ENCODE measurements at regions not wholly inside any gene's neighbourhood (a gene's known extent, or its start where the extent isn't known, plus 50 kb on each side); places are given as distances from the start of the nearest gene placed in this dataset.
"Not testable (repeated sequence)": the region's sequence is repeated elsewhere in the genome, so short reads cannot be mapped to it uniquely, and the experiment has no call there.

DNA sequence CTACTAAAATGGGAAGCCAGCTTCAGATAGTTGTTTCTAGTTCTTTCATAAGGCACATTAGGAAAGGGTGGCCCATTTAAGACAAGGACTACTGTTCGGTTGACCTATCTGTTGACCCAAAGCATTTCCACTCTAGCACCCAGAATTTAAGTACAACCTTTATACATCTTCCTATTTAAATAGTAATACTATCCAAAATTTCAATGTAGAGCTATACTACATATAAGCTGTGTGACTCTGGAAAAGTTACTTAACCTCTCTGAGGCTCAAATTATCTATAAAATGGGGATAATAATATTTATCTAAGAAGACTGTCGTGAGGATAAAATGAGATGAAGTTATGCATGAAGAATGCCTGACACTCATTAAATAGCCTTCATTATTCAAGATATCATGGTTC is 82.0 kb upstream of the TMEM164 start:
- TF ChIP-seq, protein P1, sequence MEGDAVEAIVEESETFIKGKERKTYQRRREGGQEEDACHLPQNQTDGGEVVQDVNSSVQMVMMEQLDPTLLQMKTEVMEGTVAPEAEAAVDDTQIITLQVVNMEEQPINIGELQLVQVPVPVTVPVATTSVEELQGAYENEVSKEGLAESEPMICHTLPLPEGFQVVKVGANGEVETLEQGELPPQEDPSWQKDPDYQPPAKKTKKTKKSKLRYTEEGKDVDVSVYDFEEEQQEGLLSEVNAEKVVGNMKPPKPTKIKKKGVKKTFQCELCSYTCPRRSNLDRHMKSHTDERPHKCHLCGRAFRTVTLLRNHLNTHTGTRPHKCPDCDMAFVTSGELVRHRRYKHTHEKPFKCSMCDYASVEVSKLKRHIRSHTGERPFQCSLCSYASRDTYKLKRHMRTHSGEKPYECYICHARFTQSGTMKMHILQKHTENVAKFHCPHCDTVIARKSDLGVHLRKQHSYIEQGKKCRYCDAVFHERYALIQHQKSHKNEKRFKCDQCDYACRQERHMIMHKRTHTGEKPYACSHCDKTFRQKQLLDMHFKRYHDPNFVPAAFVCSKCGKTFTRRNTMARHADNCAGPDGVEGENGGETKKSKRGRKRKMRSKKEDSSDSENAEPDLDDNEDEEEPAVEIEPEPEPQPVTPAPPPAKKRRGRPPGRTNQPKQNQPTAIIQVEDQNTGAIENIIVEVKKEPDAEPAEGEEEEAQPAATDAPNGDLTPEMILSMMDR (conservative IDR thresholded peaks at IDR 0.05; ENCODE audit: low read length) = no peak
- no peak for DNase-seq (ENCODE audit: low read depth)

DNA sequence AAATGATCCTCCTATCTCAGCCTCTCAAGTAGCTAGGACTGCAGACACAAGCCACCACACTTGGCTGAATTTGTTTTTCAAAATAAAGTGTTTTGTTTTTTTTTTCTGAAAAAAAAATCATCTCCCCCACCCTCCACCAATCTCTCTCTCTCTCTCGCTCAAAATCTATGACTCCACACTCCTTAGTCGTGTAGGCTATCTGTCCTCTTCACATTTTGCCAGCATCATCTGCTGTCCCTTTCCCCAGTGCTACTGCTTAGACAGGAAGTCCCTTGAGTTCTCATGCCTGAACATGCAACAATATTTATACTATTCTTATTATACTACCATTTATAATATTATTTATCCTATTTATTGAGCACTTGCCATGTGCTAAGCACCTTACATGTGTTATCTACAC is 80.7 kb upstream of the TMEM164 start:
- no peak overlapping the region for H3K4me3 ChIP-seq (ENCODE audit: low read length)
- TF ChIP-seq, protein P1 (conservative IDR thresholded peaks at IDR 0.05; ENCODE audit: low read length) = no peak
- DNase-seq (ENCODE audit: low read depth) = no peak

More for the DNA sequence above, 82.0 kb upstream of the TMEM164 start:
- H3K4me3 ChIP-seq (ENCODE audit: low read length) = no peak overlapping the region

DNA sequence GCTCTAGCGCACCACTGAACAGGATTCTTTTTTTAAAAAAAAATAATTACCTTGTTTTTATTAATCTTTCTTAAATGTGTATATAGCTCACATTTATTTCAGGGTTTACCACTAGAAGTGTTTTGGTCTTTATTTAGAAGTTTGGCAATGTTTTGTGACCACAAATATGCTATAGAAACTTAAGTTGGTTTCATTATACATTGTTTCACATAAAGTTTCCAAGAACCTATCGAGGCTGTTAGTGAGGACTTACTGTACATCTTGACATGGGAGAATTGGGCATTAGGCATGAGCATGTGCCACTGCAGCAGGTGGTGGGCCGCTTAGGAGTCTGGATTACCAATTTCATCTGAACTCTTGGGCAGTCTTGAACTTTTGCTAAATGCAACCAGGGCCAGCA is 77.9 kb upstream of the TMEM164 start:
- H3K4me3 ChIP-seq (ENCODE audit: low read length); DNase-seq (ENCODE audit: low read depth): not testable (repeated sequence)

DNA sequence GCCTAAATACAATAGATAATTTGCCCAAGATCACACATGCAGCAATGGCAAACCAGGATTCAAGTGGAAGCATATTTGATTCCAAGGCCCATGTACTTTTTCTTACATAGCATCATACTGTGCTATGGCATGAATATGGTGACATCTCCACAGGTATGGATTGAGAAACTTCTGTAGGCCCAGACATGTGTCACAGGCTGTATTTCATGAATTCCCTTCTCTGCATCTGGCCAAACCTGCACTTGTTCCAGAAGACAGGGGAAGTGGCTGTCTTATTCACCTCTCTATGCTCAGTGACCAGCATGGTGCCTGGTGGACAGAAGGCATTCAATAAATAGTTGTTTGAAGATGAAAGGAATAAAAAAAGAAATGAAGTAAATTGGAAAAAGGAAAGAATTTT is 77.3 kb upstream of the TMEM164 start:
- DNase-seq (ENCODE audit: low read depth) = no peak
- H3K4me3 ChIP-seq (ENCODE audit: low read length) = no peak overlapping the region
- TF ChIP-seq, protein P1 (conservative IDR thresholded peaks at IDR 0.05; ENCODE audit: low read length) = no peak

DNA sequence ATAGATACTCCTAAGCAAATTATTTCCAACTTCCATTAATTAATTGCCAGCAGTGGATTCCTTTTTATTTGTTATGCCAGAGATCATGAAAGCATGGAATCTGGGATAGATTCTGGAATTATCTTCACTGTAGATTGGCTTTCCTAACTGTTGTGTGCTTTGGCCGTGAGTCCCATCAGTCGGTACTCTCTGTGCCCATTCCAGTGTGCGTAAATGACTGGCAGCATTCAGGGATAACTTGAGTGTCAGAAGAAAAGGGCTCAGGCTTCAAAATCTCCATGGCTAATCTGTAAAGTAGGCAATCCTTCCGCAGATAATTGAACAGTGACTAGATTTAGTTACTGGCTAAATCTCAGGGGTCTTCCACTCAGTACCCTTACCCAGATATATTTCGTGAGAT is 76.8 kb upstream of the TMEM164 start:
- no peak for DNase-seq (ENCODE audit: low read depth)
- TF ChIP-seq, protein P1 (conservative IDR thresholded peaks at IDR 0.05; ENCODE audit: low read length) = no peak

DNA sequence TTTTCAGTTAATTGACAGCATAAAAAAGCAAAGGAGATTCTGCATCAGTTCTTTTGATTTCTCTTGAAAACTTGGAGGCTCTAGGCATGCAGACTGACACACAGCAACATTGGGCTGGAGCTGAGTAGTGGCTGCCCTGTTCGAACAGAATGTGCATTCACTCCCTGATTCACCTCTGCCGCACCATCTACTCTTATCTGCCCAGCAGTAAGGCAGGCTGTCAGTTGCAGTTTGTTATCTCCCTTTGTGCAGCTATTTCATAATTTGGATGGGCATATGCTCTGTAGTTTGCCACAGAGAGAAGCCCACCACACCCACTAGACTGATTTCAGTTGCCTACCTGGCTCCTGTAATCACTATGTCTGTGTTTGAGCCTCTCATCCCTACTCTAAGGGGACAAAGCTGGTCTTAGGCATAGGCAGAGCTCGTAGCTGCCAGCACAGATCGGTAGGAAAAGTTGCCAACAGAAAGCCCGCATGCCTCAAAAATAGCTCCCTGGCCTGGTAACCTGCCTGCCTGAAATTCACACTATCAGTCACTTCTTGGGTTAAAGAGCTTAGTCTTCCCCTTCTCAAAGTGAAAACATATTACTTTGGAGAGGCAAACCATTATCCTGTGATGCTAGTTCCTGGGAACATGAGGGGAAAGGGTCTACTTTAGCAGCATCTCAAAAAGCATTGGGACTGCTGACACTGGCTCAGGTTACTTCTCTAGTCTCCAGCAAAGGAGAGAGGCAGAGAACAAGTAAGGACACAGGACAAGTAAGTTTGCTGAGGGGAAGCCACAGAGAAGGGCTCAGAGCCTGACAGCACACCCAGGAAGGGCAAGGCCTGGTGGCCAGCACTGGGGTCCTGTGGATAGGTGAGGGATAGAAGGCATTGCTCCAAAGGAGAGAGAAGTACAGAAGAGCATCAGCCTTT is 75.9 kb upstream of the TMEM164 start:
- no peak overlapping the region for H3K4me3 ChIP-seq (ENCODE audit: low read length)
- TF ChIP-seq, protein P1 (conservative IDR thresholded peaks at IDR 0.05; ENCODE audit: low read length) = no peak
- DNase-seq (ENCODE audit: low read depth) = no peak

More for the DNA sequence above, 76.8 kb upstream of the TMEM164 start:
- no peak overlapping the region for H3K4me3 ChIP-seq (ENCODE audit: low read length)

DNA sequence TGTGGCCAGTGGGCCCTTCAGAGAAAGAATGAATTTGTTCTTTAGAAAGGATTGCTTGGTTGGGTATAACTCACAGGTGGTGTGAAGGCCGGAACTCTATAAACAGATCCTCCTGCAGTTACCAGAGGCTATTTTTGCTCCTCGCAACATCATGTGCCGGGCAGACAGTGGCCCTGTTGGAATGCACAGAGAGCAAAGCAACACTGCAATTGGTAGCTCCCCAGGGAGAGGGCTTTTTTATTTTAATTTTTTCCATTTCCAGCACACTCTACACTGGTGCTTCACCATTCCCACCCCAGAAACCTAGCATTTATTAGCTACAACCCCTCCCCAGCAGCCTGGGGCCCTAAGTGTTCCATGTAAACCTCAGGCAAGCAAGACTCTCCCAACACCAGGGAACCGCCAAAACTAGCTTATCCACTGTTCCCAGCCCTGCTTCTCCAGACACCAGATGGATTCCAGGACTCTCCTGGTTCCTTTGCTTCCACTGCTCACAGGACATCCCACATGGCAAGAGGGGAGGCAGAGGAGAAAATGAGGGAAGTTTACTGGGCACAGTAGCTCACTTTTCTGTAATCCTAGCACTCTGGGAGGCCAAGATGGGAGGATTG is 75.1 kb upstream of the TMEM164 start:
- TF ChIP-seq, protein P1 (conservative IDR thresholded peaks at IDR 0.05; ENCODE audit: low read length) = no peak
- H3K4me3 ChIP-seq (ENCODE audit: low read length) = no peak overlapping the region

More for the DNA sequence above, 75.1 kb upstream of the TMEM164 start:
- no peak for DNase-seq (ENCODE audit: low read depth)
